Hepatocyte (in vitro differentiated cells): ENCODE measurements at regions not wholly inside any gene's neighbourhood (a gene's known extent, or its start where the extent isn't known, plus 50 kb on each side); places are given as distances from the start of the nearest gene placed in this dataset.

Experiments used
- DNase-seq: peaks from one replicate; pipeline ENCODE4 v3.0.0-alpha.2; 2016; ENCODE audit warnings: low spot score
- H2AFZ ChIP-seq: fragments of 200-600 bp; sonication (generic); 2 replicates; pipeline ENCODE4 v1.6.0; 2016; ENCODE audit warnings: antibody characterized with exemption, mild to moderate bottlenecking
- H3K27ac ChIP-seq: fragments of 200-600 bp; sonication (generic); 2 replicates; pipeline ENCODE4 v1.5.1; 2016; ENCODE audit warnings: mild to moderate bottlenecking
- H3K27me3 ChIP-seq: fragments of 200-600 bp; sonication (generic); 2 replicates; pipeline ENCODE4 v1.6.1; 2016
- H3K36me3 ChIP-seq: fragments of 200-600 bp; sonication (generic); replicated peaks from 2 replicates; pipeline ENCODE4 v1.5.1; 2016; ENCODE audit warnings: low read depth; ENCODE audit not compliant: insufficient read depth
- H3K4me1 ChIP-seq: fragments of 200-600 bp; sonication (generic); 2 replicates; pipeline ENCODE4 v1.5.1; 2016; ENCODE audit warnings: mild to moderate bottlenecking, moderate library complexity; ENCODE audit not compliant: insufficient read depth
- H3K4me2 ChIP-seq: fragments of 200-600 bp; sonication (generic); 2 replicates; pipeline ENCODE4 v1.6.0; 2016
- H3K4me3 ChIP-seq: fragments of 200-600 bp; sonication (generic); 2 replicates; pipeline ENCODE4 v1.5.1; 2016; ENCODE audit warnings: mild to moderate bottlenecking
- H3K79me2 ChIP-seq: fragments of 200-600 bp; sonication (generic); 2 replicates; pipeline ENCODE4 v1.6.0; 2017; ENCODE audit warnings: mild to moderate bottlenecking
- H3K9me2 ChIP-seq: fragments of 200-600 bp; sonication (generic); replicated peaks from 2 replicates; pipeline ENCODE4 v1.6.0; 2017; ENCODE audit warnings: mild to moderate bottlenecking; ENCODE audit not compliant: insufficient read depth
- H3K9me3 ChIP-seq: fragments of 200-600 bp; sonication (generic); 2 replicates; pipeline ENCODE4 v1.5.1; 2016; ENCODE audit warnings: low read depth, mild to moderate bottlenecking
- H4K20me1 ChIP-seq: fragments of 200-600 bp; sonication (generic); 2 replicates; pipeline ENCODE4 v1.6.0; 2016; ENCODE audit warnings: mild to moderate bottlenecking; ENCODE audit not compliant: insufficient read depth, poor library complexity, severe bottlenecking
- CTCF ChIP-seq: fragments of 200-600 bp; sonication (generic); IDR thresholded peaks from 2 replicates; pipeline ENCODE4 v1.5.1; 2016; ENCODE audit warnings: antibody characterized with exemption, mild to moderate bottlenecking; ENCODE audit not compliant: poor library complexity
- EZH2 ChIP-seq: fragments of 200-600 bp; sonication (generic); IDR thresholded peaks from 2 replicates; pipeline ENCODE4 v1.6.1; 2016; ENCODE audit warnings: antibody characterized with exemption, mild to moderate bottlenecking, borderline replicate concordance
- EZH2phosphoT487 ChIP-seq: fragments of 200-600 bp; sonication (generic); IDR thresholded peaks from one replicate; pipeline ENCODE4 v1.6.1; 2018; ENCODE audit warnings: antibody characterized with exemption, mild to moderate bottlenecking, low read depth, moderate library complexity; ENCODE audit not compliant: unreplicated experiment, severe bottlenecking
- WGBS: methylation state at CpG from one replicate; pipeline ENCODE4 v1.1.6; 2016; ENCODE audit warnings: low lambda C conversion rate; ENCODE audit errors: missing lambda C conversion rate; 5-methylcytosine and 5-hydroxymethylcytosine counted together

GRCh38 chr2:200168641-200169555 is 137.6 kb upstream of the SPATS2L start:
- no peaks in the 10 kb centered on the region for H3K36me3 ChIP-seq
- H4K20me1 ChIP-seq = no peaks in the 10 kb centered on the region
- H3K79me2 ChIP-seq = no peaks in the 10 kb centered on the region
- no peaks in the 10 kb centered on the region for H3K9me3 ChIP-seq
- no peak overlapping the region for H2AFZ ChIP-seq
- no peak overlapping the region for H3K4me2 ChIP-seq
- no peak overlapping the region for H3K27ac ChIP-seq
- TF ChIP-seq CTCF = no peak
- TF ChIP-seq EZH2phosphoT487 = no peak
- no peak for TF ChIP-seq EZH2
- 61% methylated on average over 12 of the region's 12 CpGs for WGBS
- H3K27me3 ChIP-seq = no peaks in the 10 kb centered on the region
- H3K4me3 ChIP-seq = no peak overlapping the region
- no peak for DNase-seq
- peaks cover 6% of the 10 kb centered on the region for H3K4me1 ChIP-seq
- no peaks in the 10 kb centered on the region for H3K9me2 ChIP-seq

GRCh38 chr2:200170221-200170620 is 136.3 kb upstream of the SPATS2L start:
- no peak overlapping the region for H2AFZ ChIP-seq

GRCh38 chr2:200171731-200172482 is 134.6 kb upstream of the SPATS2L start:
- no peak overlapping the region for H3K4me2 ChIP-seq
- 70% methylated on average over 4 of the region's 4 CpGs for WGBS
- no peaks in the 10 kb centered on the region for H3K9me3 ChIP-seq
- no peaks in the 10 kb centered on the region for H4K20me1 ChIP-seq
- H2AFZ ChIP-seq = no peak overlapping the region
- H3K79me2 ChIP-seq = no peaks in the 10 kb centered on the region
- peak; percentile 46 for DNase-seq
- H3K27ac ChIP-seq = peak overlapping the region; percentile 37
- H3K9me2 ChIP-seq = no peaks in the 10 kb centered on the region
- H3K4me3 ChIP-seq = no peak overlapping the region
- TF ChIP-seq EZH2phosphoT487 (no peak), EZH2 (no peak)
- no peaks in the 10 kb centered on the region for H3K36me3 ChIP-seq
- peaks cover 6% of the 10 kb centered on the region for H3K4me1 ChIP-seq
- no peaks in the 10 kb centered on the region for H3K27me3 ChIP-seq

More at GRCh38 chr2:200170221-200170620, 136.3 kb upstream of the SPATS2L start:
- no peak overlapping the region for H3K27ac ChIP-seq
- H3K9me3 ChIP-seq = no peaks in the 10 kb centered on the region
- H3K27me3 ChIP-seq = no peaks in the 10 kb centered on the region
- H3K9me2 ChIP-seq = no peaks in the 10 kb centered on the region
- TF ChIP-seq EZH2 (no peak), CTCF (no peak), EZH2phosphoT487 (no peak)
- no peak overlapping the region for H3K4me2 ChIP-seq
- no peaks in the 10 kb centered on the region for H3K36me3 ChIP-seq
- no peaks in the 10 kb centered on the region for H4K20me1 ChIP-seq
- no peaks in the 10 kb centered on the region for H3K79me2 ChIP-seq
- no peak overlapping the region for H3K4me3 ChIP-seq
- H3K4me1 ChIP-seq = peaks cover 6% of the 10 kb centered on the region
- 94% methylated on average over 2 of the region's 2 CpGs for WGBS
- DNase-seq = no peak

- no peaks in the 10 kb centered on the region for H3K79me2 ChIP-seq
- no peak for DNase-seq
- no peaks in the 10 kb centered on the region for H3K9me2 ChIP-seq
- 100% methylated on average over 1 of the region's 1 CpG for WGBS
- TF ChIP-seq EZH2phosphoT487 (no peak), CTCF (no peak), EZH2 (no peak)
- peak overlapping the region; percentile 16 for H3K27ac ChIP-seq
- H3K9me3 ChIP-seq = no peaks in the 10 kb centered on the region
- H3K4me1 ChIP-seq = peaks cover 6% of the 10 kb centered on the region
- H3K27me3 ChIP-seq = no peaks in the 10 kb centered on the region
- H3K4me3 ChIP-seq = no peak overlapping the region
- no peak overlapping the region for H3K4me2 ChIP-seq
- no peak overlapping the region for H2AFZ ChIP-seq
- no peaks in the 10 kb centered on the region for H4K20me1 ChIP-seq
- H3K36me3 ChIP-seq = no peaks in the 10 kb centered on the region
Observed at GRCh38 chr2:200172521-200172920, 134.0 kb upstream of the SPATS2L start.
